HEK293 (cell line): ENCODE measurements at regions not wholly inside any gene's neighbourhood (a gene's known extent, or its start where the extent isn't known, plus 50 kb on each side); places are given as distances from the start of the nearest gene placed in this dataset.

Source experiments
- CTCF ChIA-PET: fragments of 350-600 bp; formaldehyde crosslinking; extraction: SDS; loops from one replicate; lab custom pipeline; 2021; ENCODE audit warnings: antibody characterized with exemption; lab: Yijun Ruan, JAX
- POLR2A ChIA-PET: fragments of 300-600 bp; formaldehyde crosslinking; extraction: SDS; loops from one replicate; lab custom pipeline; 2020; ENCODE audit warnings: antibody characterized with exemption, inconsistent platforms; lab: Yijun Ruan, JAX
- H3K27ac ChIP-seq: fragments of 200-500 bp; sonication (Bioruptor generic); 2 replicates; pipeline ENCODE4 v1.5.1; 2014; ENCODE audit warnings: low read depth, low read length, control low read depth, inconsistent platforms; ENCODE audit errors: extremely low read depth
- H3K36me3 ChIP-seq, 2 experiments: fragments of 200-500 bp in 1 of 2; sonication (Bioruptor generic) in 1 of 2; 1 replicate in 1 of 2; 2 replicates in 1 of 2; pipeline ENCODE4 v1.5.1; 2014 to 2017; ENCODE audit warnings: inconsistent platforms in 2 of 2, low read length in 2 of 2; ENCODE audit not compliant: control insufficient read depth in 2 of 2, insufficient read depth in 1 of 2
- H3K4me1 ChIP-seq: fragments of 200-500 bp; sonication (Bioruptor generic); 2 replicates; pipeline ENCODE4 v1.5.1; 2014; ENCODE audit warnings: mild to moderate bottlenecking, low read length, inconsistent platforms; ENCODE audit not compliant: control insufficient read depth, insufficient read depth
- H3K4me3 ChIP-seq: 2 replicates; pipeline ENCODE4 v1.5.1; 2011; ENCODE audit warnings: low read depth, mild to moderate bottlenecking, control low read depth, low read length, moderate library complexity
- H3K9me3 ChIP-seq: fragments of 200-500 bp; sonication (Bioruptor generic); 2 replicates; pipeline ENCODE4 v1.5.1; 2014; ENCODE audit warnings: low read depth, low read length, inconsistent platforms; ENCODE audit not compliant: control insufficient read depth, insufficient read depth
- GLI4 ChIP-seq: fragments of 450-650 bp; formaldehyde crosslinking; IDR thresholded peaks from 2 replicates; pipeline ENCODE4 v1.5.1; 2016; ENCODE audit warnings: missing biosample characterization, missing genetic modification characterization
- KLF9 ChIP-seq: fragments of 450-650 bp; formaldehyde crosslinking; IDR thresholded peaks from 2 replicates; pipeline ENCODE4 v1.5.1; 2016; ENCODE audit warnings: missing biosample characterization, missing genetic modification characterization, low read depth
- PRDM10 ChIP-seq: fragments of 450-650 bp; formaldehyde crosslinking; IDR thresholded peaks from 2 replicates; pipeline ENCODE4 v1.5.1; 2016; ENCODE audit warnings: missing biosample characterization, missing genetic modification characterization
- ZBTB1 ChIP-seq: fragments of 450-650 bp; formaldehyde crosslinking; IDR thresholded peaks from 2 replicates; pipeline ENCODE4 v1.5.1; 2016; ENCODE audit warnings: missing biosample characterization, missing genetic modification characterization
- ZBTB11 ChIP-seq: fragments of 450-650 bp; formaldehyde crosslinking; conservative IDR thresholded peaks from 2 replicates; pipeline ENCODE4 v1.5.1; 2016; ENCODE audit warnings: low read depth, missing biosample characterization, missing genetic modification characterization
- ZBTB48 ChIP-seq: fragments of 450-650 bp; formaldehyde crosslinking; IDR thresholded peaks from 2 replicates; pipeline ENCODE4 v1.5.1; 2016; ENCODE audit warnings: missing biosample characterization, missing genetic modification characterization
- ZNF132 ChIP-seq: fragments of 450-650 bp; formaldehyde crosslinking; IDR thresholded peaks from 2 replicates; pipeline ENCODE4 v1.5.1; 2017; ENCODE audit warnings: missing biosample characterization, missing genetic modification characterization, borderline replicate concordance
- ZNF148 ChIP-seq: fragments of 450-650 bp; formaldehyde crosslinking; IDR thresholded peaks from 2 replicates; pipeline ENCODE4 v1.5.0; 2017; ENCODE audit warnings: missing biosample characterization, missing genetic modification characterization, borderline replicate concordance
- ZNF157 ChIP-seq: fragments of 450-650 bp; formaldehyde crosslinking; IDR thresholded peaks from 2 replicates; pipeline ENCODE4 v1.5.1; 2016; ENCODE audit warnings: missing biosample characterization, missing genetic modification characterization
- ZNF174 ChIP-seq: fragments of 450-650 bp; formaldehyde crosslinking; IDR thresholded peaks from 2 replicates; pipeline ENCODE4 v1.5.0; 2017; ENCODE audit warnings: missing biosample characterization, mild to moderate bottlenecking, missing genetic modification characterization
- ZNF239 ChIP-seq: fragments of 450-650 bp; formaldehyde crosslinking; IDR thresholded peaks from 2 replicates; pipeline ENCODE4 v1.5.1; 2016; ENCODE audit warnings: missing biosample characterization, missing genetic modification characterization
- ZNF366 ChIP-seq: fragments of 450-650 bp; formaldehyde crosslinking; conservative IDR thresholded peaks from 2 replicates; pipeline ENCODE4 v1.5.1; 2016; ENCODE audit warnings: missing biosample characterization, missing genetic modification characterization
- ZNF596 ChIP-seq: fragments of 450-650 bp; IDR thresholded peaks from 2 replicates; pipeline ENCODE4 v1.5.0; 2018; ENCODE audit warnings: missing biosample characterization, mild to moderate bottlenecking, missing genetic modification characterization, moderate library complexity
- ZSCAN23 ChIP-seq: fragments of 450-650 bp; formaldehyde crosslinking; IDR thresholded peaks from 2 replicates; pipeline ENCODE4 v1.5.1; 2016; ENCODE audit warnings: missing biosample characterization, missing genetic modification characterization
- TF ChIP-seq, protein P1 (sequence below): fragments of 450-650 bp; formaldehyde crosslinking; IDR thresholded peaks from 2 replicates; pipeline ENCODE4 v1.5.1; 2017; ENCODE audit warnings: missing biosample characterization, missing genetic modification characterization

DNA sequence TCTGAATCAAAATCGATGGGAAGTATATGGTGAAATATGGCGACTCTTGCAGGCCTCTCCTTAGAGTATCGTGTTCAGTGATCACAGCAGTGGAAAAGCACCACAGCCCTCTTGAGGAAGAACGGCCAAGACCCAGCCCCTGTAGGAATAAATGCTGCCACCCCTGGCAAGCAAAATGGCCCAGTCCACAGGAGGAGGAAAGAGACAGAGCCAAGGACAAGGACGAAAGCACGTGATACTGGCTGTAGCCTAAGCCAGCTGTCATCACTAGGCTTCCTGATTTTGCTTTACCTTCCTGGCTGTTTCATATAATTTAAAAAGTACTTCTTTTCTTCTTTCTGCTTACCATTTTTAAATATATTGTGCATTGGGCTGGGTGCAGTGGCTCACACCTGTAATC lies 395.0 kb upstream of the SHH start:
- H3K9me3 ChIP-seq = no peaks in the 10 kb centered on the region

DNA sequence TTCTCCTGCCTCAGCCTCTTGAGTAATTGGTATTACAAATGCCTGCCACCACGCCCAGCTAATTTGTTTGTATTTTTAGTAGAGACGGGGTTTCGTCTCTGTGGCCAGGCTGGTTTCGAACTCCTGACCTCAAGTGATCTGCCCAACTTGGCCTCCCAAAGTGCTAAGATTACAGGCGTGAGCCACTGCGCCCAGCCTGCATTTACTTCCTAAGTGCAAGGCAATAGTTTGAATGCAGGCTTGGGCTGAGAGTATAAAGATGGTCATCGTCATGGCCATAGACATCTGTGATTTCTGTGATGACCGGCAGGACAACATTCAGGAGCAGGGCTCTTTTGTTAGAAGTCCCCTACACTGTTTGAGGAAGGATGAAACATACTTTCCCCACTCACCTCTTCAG lies 393.9 kb upstream of the SHH start:
- ChIA-PET POLR2A (no interaction called here), CTCF (no interaction called here)
- H3K4me3 ChIP-seq = no peak overlapping the region
- TF ChIP-seq ZBTB48 (tag by site-specific recombination) (no peak), KLF9 (tag by site-specific recombination) (no peak), ZBTB11 (tag by site-specific recombination) (no peak), ZNF148 (tag by site-specific recombination) (no peak), GLI4 (tag by site-specific recombination) (no peak), ZNF174 (no peak), ZBTB1 (tag by site-specific recombination) (no peak), ZNF596 (no peak), ZNF157 (tag by site-specific recombination) (no peak), ZNF366 (tag by site-specific recombination) (no peak)
- TF ChIP-seq, protein P1, sequence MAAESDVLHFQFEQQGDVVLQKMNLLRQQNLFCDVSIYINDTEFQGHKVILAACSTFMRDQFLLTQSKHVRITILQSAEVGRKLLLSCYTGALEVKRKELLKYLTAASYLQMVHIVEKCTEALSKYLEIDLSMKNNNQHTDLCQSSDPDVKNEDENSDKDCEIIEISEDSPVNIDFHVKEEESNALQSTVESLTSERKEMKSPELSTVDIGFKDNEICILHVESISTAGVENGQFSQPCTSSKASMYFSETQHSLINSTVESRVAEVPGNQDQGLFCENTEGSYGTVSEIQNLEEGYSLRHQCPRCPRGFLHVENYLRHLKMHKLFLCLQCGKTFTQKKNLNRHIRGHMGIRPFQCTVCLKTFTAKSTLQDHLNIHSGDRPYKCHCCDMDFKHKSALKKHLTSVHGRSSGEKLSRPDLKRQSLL (tag by site-specific recombination) = no peak
- H3K27ac ChIP-seq = no peak overlapping the region
- no peaks in the 10 kb centered on the region for H3K4me1 ChIP-seq
- H3K36me3 ChIP-seq = no peaks in the 10 kb centered on the region
- H3K9me3 ChIP-seq = no peaks in the 10 kb centered on the region

More for the DNA sequence above, 395.0 kb upstream of the SHH start:
- TF ChIP-seq ZNF239 (tag by site-specific recombination) (no peak), ZSCAN23 (tag by site-specific recombination) (no peak), PRDM10 (tag by site-specific recombination) (no peak), ZNF132 (tag by site-specific recombination) (no peak)
- H3K4me1 ChIP-seq = no peaks in the 10 kb centered on the region
- no peak overlapping the region for H3K4me3 ChIP-seq
- ChIA-PET POLR2A (no interaction called here), CTCF (no interaction called here)
- no peak overlapping the region for H3K27ac ChIP-seq
- H3K36me3 ChIP-seq = no peaks in the 10 kb centered on the region
